Activated T-cell treated with anti-CD3 and anti-CD28 coated beads, Interleukin-2, amount 50 U/mL, for 24 hours (primary cell): ENCODE measurements at regions not wholly inside any gene's neighbourhood (a gene's known extent, or its start where the extent isn't known, plus 50 kb on each side); places are given as distances from the start of the nearest gene placed in this dataset.
"Not testable (repeated sequence)": the region's sequence is repeated elsewhere in the genome, so short reads cannot be mapped to it uniquely, and the experiment has no call there.

Experiments used
- DNase-seq: peaks from one replicate; pipeline ENCODE4 v3.0.0-alpha.2; 2020
- H3K27ac Mint-ChIP-seq: 2 replicates; pipeline ENCODE4 v1.8.0; 2020; ENCODE audit warnings: mild to moderate bottlenecking, mixed read lengths
- H3K27me3 Mint-ChIP-seq: 2 replicates; pipeline ENCODE4 v1.8.0; 2020; ENCODE audit warnings: mixed read lengths
- H3K36me3 Mint-ChIP-seq: 2 replicates; pipeline ENCODE4 v1.8.0; 2020; ENCODE audit warnings: low read depth, mixed read lengths
- H3K4me1 Mint-ChIP-seq: 2 replicates; pipeline ENCODE4 v1.8.0; 2020; ENCODE audit warnings: low read depth, mixed read lengths
- H3K4me3 Mint-ChIP-seq: 2 replicates; pipeline ENCODE4 v1.8.0; 2020; ENCODE audit warnings: mild to moderate bottlenecking, moderate library complexity, mixed read lengths
- H3K9me3 Mint-ChIP-seq: 2 replicates; pipeline ENCODE4 v1.8.0; 2020; ENCODE audit warnings: mixed read lengths

DNA sequence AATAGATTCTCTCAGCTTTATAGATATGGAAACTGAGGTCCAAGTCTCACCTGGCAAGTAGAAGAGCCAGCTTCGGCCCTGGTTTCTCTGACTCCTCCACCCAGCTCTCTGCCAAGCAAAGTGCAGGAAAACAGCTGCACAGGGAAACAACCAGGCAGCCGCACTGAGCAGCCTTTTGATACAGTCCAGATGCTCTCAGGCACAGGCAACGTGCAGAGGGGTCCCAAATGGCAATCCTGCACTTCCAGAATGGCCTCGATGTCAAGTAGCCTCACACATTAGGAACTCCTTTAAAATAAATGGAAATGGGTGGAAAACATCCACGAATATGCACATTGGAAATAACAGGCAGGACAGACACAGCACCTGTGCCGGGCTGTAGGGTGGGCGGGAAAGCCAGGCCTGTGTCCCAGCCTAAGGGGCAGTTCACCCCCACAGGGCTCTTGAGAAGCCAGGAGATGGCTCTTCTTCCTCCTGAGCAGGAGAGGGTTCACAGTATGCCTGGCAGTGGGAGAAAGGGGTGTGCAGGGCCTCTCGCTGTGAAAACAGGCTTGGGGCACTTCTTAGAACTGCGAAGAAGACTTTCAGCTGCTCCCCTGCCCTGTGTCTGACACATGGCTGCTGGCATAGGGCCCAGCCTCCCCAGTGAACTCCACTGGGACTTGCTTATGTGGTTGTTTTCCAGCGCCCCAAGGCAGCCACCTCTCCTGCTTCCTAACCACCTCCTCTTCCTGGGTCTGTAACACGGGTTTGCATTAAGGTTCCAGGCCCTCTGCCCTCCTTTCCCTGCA is 63.9 kb upstream of the TUBA3E start:
- Mint-ChIP-seq H3K27ac (no peak overlapping the region), H3K27me3 (peaks cover 22% of the 10 kb centered on the region), H3K9me3 (no peaks in the 10 kb centered on the region), H3K36me3 (no peaks in the 10 kb centered on the region), H3K4me1 (no peaks in the 10 kb centered on the region), H3K4me3 (no peak overlapping the region)
- no peak for DNase-seq

DNA sequence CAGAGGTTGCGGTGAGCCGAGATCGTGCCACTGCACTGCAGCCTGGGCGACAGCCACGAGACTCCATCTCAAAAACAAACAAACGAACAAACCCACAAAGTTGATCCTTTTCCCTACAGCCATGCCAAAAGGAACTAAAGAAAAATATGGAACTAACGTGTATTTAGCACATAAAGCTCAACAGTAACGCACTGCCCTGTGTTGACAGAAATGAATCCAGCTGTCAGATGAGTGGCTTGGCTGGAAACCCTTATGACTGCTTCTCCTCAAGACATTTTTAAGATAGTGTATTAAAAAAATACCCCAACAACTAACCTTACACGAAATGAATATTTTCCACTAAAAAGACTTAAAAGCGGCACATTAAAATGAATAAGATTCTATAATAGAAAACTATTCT is 62.9 kb upstream of the TUBA3E start:
- Mint-ChIP-seq H3K4me3 (no peak overlapping the region), H3K36me3 (no peaks in the 10 kb centered on the region), H3K27me3 (peaks cover 23% of the 10 kb centered on the region), H3K27ac (no peak overlapping the region), H3K4me1 (no peaks in the 10 kb centered on the region), H3K9me3 (no peaks in the 10 kb centered on the region)
- no peak for DNase-seq

DNA sequence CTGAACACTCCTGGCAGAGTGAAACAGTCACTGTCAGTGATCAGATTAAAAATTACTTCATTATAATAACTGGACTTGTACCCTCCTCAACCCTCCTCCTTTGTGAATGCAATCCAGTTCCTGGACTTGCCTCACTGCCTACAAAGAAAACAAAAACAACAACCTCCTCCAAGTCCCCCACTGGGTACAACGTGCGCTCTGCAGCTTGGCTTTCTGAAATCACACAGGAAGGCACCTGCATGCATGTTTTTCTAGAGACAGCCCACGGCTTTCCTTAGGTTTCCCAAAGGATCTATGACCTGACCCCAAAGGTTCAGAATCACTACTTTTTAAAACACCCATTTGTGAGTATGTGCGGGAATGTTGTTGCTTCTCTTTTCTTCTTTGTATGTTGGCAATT is 61.4 kb upstream of the TUBA3E start:
- Mint-ChIP-seq H3K9me3 (no peaks in the 10 kb centered on the region), H3K4me3 (no peak overlapping the region), H3K4me1 (no peaks in the 10 kb centered on the region), H3K27me3 (peaks cover 32% of the 10 kb centered on the region), H3K27ac (no peak overlapping the region), H3K36me3 (no peaks in the 10 kb centered on the region)
- DNase-seq: no peak

DNA sequence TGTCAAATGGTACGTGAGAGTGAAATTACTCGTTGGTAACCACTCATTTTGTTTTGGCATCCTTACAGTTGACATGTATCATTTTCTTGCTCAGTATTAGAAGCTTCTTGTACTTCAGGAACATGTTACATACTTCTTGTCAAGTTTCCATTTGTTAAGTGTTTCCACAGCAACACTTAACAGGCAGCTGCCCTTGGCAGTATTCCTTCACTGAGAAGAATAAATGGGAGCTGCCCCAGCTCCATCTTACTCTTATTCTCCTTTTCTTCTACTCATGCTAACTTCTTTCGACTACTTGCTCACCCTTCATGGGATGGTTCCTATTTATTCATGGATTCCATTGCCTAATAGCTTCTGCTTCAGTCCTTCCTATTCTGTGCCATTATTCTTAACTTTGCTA is 60.1 kb upstream of the TUBA3E start:
- H3K27me3 Mint-ChIP-seq: peaks cover 40% of the 10 kb centered on the region
- no peak for DNase-seq
- H3K4me1 Mint-ChIP-seq: no peaks in the 10 kb centered on the region
- no peak overlapping the region for H3K4me3 Mint-ChIP-seq
- no peaks in the 10 kb centered on the region for H3K9me3 Mint-ChIP-seq
- no peak overlapping the region for H3K27ac Mint-ChIP-seq
- no peaks in the 10 kb centered on the region for H3K36me3 Mint-ChIP-seq

DNA sequence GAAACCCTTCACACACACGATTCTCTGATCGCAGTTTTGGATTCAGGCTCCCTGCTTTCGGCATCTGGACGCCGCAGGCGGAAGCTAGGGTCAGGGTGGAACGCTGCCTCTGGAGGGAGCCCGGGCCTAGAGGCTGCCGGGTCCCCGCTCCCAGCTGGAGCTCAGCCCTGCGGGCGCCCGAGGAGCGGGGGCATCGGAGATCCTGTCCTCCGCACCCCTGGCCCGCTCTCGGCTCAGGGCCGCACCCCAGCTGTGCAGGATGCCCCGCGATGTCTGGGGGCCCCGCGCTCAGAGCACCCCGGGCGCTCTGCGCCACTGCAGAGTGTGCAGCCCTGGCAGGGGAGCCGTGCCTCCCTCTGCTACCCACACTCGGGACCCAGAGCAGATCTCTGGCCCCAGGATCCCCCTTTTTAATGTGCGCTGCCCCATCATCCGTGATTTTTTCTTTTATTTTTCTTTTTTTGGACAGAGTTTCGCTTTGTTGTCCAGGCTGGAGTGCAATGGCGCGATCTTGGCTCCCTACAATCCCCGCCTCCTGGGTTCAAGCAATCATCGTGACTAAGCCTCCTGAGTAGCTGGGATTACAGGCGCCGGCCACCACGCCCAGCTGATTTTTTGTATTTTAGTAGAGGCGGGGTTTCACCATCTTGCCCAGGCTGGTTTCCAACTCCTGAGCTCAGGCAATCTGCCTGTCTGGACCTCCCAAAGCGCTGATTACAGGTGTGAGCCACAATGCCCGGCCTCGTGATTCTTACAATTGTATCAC is 54.8 kb upstream of the TUBA3E start:
- DNase-seq: no peak
- H3K27ac Mint-ChIP-seq: no peak overlapping the region
- no peaks in the 10 kb centered on the region for H3K36me3 Mint-ChIP-seq
- H3K4me1 Mint-ChIP-seq: peaks cover 2% of the 10 kb centered on the region
- no peak overlapping the region for H3K4me3 Mint-ChIP-seq
- H3K27me3 Mint-ChIP-seq: peaks cover 71% of the 10 kb centered on the region
- no peaks in the 10 kb centered on the region for H3K9me3 Mint-ChIP-seq

DNA sequence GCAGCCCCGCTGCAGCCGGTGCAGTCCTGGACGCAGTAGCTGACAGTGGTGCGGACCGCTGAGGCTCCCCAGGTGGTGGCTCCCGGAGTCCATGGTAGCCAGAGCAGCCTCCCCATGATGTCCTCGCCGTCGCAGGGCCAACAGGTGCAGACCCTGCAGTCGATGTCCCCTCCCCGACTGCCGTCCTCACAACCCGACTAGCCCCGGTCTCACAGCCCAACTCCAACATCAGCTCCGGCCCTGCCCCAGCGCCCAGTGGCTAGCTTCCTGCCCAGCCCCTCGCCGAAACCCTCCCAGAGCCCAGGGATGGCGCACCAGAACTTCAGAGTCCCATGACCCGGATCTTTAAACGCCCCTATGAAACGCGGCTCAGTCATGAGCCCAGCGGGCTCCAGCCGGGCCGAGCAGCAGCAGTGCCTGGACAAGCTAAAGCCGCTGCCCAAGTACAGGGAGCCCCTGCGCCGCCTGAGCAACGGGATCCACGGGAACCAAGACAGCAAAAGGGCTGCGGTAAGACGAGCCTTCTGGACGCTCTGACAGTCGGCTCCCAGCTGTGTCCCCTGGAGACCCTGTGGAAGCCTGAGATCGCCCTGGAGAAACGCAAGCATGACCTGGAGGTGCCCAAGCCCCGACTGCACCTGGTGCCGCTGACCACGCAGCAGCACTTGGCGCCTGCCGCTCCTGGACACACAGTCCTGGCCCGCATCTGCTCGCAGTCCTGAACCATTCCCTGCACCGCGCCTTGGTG is 53.8 kb upstream of the TUBA3E start:
- no peak overlapping the region for H3K27ac Mint-ChIP-seq
- no peaks in the 10 kb centered on the region for H3K36me3 Mint-ChIP-seq
- H3K27me3 Mint-ChIP-seq: peaks cover 71% of the 10 kb centered on the region
- DNase-seq: no peak
- H3K4me3 Mint-ChIP-seq: no peak overlapping the region
- peaks cover 2% of the 10 kb centered on the region for H3K4me1 Mint-ChIP-seq
- no peaks in the 10 kb centered on the region for H3K9me3 Mint-ChIP-seq

DNA sequence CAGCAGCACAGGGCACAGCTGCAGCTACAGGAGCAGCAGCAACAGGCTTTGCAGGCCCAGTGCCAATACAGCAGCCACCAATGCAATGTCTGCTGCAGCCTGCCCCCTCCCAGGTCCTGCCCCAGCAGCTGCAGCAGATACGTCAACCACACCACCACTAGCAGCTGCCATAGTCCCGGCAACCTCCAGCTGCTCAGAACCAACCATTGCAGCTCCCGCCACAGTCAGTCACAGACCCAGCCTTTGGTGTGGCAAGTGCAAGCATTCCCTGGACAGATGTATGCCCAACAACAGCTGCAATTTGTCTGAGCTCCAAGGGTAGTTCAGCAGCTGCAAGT is 53.3 kb upstream of the TUBA3E start:
- DNase-seq: no peak
- Mint-ChIP-seq H3K9me3 (no peaks in the 10 kb centered on the region), H3K4me3 (no peak overlapping the region), H3K27me3 (peaks cover 72% of the 10 kb centered on the region), H3K27ac (no peak overlapping the region), H3K36me3 (no peaks in the 10 kb centered on the region), H3K4me1 (peaks cover 2% of the 10 kb centered on the region)

DNA sequence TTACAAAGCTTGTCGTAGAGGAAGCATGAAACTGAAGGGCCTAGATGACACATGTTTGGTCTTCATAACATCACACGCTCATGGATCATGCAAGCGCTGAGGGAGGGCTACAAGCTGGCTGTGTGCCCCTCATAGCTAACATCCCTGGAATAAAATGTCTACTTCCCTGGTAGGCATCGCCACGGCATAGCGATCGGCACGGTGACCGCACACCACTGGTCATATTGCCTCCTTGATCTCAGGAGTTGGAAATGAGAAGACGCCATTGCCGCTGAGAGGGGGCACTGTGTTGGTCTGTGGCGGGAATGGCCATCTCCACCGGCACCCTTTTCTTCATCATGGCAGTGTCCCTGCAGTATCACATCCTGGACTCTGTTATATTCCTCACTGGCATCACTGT is 50.1 kb upstream of the TUBA3E start:
- not testable (repeated sequence) for H3K27ac Mint-ChIP-seq, H3K36me3 Mint-ChIP-seq, H3K9me3 Mint-ChIP-seq, DNase-seq, H3K4me3 Mint-ChIP-seq, H3K4me1 Mint-ChIP-seq
- H3K27me3 Mint-ChIP-seq: peaks cover 63% of the 10 kb centered on the region
